Pancreas (tissue), 10 donors: ENCODE measurements at regions not wholly inside any gene's neighbourhood (a gene's known extent, or its start where the extent isn't known, plus 50 kb on each side); places are given as distances from the start of the nearest gene placed in this dataset.

Experiments
- ATAC-seq, 4 donors: fragments of 200-7000 bp; cut with Tn5 transposase; one replicate each; pipeline versions ENCODE4 v1.8.0 to v1.9.1; 2020; ENCODE audit warnings: mild to moderate bottlenecking in 4 of 4, moderate library complexity in 4 of 4
- DNase-seq, 6 donors: peaks; one replicate each; pipeline ENCODE4 v3.0.0-alpha.2; 2020
- FAIRE-seq: peaks from 2 replicates; lab custom pipeline; 2012; peaks lifted over from hg19 to GRCh38; lab: Jason Lieb, UNC
- H3K27ac ChIP-seq, 4 donors: fragments of 200-600 bp; sonication (generic); 1 replicate in 3 of 4; 2 replicates in 1 of 4; pipeline versions ENCODE4 v1.5.0 to v1.8.0; 2020
- H3K27me3 ChIP-seq, 4 donors: fragments of 200-600 bp; one replicate each; pipeline ENCODE4 v1.8.0; 2021
- H3K36me3 ChIP-seq, 3 donors: fragments of 200-600 bp; sonication (generic) in 1 of 3; one replicate each; pipeline versions ENCODE4 v1.5.0 to v1.8.0; 2020 to 2021
- H3K4me1 ChIP-seq, 3 donors: fragments of 200-600 bp; one replicate each; pipeline ENCODE4 v1.8.0; 2021
- H3K4me3 ChIP-seq, 4 donors: fragments of 200-600 bp; sonication (generic) in 2 of 4; one replicate each; pipeline versions ENCODE4 v1.5.0 to v1.8.0; 2020 to 2021
- H3K9me3 ChIP-seq, 4 donors: fragments of 200-600 bp; one replicate each; pipeline ENCODE4 v1.8.0; 2021
- WGBS, 2 donors: extraction: QIAGEN DNeasy Blood & Tissue Kit; methylation state at CpG; one replicate each; pipeline ENCODE4 v1.1.7; 2013; 5-methylcytosine and 5-hydroxymethylcytosine counted together
- intact Hi-C, 3 donors: fragments of 100-400 bp; cut with DNase I; formaldehyde crosslinking; loops; one replicate each; pipeline versions ENCODE4 v1.11.1 to v1.14.2; 2022
- TF ChIP-seq, protein P1 (sequence below), 4 donors: fragments of 200-600 bp; sonication (generic) in 3 of 4; IDR thresholded peaks; one replicate each; pipeline versions ENCODE4 v1.5.0 to v1.8.0; 2021; ENCODE audit warnings: antibody characterized with exemption in 4 of 4
- donor health status: healthy with polysubstance abuse.
- donor health status: DM: no; HTN: no; CAD: no; lungs with moderate emphysema.
- donor health status: DM: no; HTN: no; CAD: no.
- donor health status: control.
- donor health status: control.
- donor health status: Bipolar disorder and iron deficiency.
- donor health status: DM: yes; HTN: yes; CAD: no.
- donor health status: DM: no; HTN: no; CAD: no.
- donor health status: DM: no; HTN: no; CAD: no.
- donor health status: DM: yes; HTN: yes; CAD: no.

DNA sequence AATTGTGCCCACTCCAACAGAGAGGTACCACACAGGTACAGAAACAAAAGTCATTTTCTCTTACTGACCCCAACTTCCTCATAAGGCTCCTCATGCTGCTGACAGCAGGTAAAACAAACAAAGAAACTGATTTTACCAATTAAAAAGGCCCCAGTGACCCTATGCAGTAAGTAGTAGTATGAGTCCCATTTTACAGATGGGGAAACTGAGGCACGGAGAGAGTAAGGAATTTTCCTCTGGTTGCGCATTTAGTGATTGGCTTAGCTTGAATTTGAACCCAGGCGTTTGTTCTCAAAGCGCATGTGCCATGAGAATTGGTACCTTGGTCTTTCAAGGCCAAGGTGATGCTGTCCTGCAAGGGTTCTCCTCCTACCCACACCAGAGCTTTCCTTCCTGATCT, 66.1 kb upstream of the ZBTB40 start:
- DNase-seq = no peak
- Histone ChIP-seq H3K36me3 (no peaks in the 10 kb centered on the region), H3K4me1 (no peaks in the 10 kb centered on the region), H3K27ac (no peak overlapping the region), H3K4me3 (no peak overlapping the region), H3K9me3 (no peaks in the 10 kb centered on the region), H3K27me3 (no peaks in the 10 kb centered on the region)
- ATAC-seq = no peak
- FAIRE-seq = no peak
- TF ChIP-seq, protein P1, sequence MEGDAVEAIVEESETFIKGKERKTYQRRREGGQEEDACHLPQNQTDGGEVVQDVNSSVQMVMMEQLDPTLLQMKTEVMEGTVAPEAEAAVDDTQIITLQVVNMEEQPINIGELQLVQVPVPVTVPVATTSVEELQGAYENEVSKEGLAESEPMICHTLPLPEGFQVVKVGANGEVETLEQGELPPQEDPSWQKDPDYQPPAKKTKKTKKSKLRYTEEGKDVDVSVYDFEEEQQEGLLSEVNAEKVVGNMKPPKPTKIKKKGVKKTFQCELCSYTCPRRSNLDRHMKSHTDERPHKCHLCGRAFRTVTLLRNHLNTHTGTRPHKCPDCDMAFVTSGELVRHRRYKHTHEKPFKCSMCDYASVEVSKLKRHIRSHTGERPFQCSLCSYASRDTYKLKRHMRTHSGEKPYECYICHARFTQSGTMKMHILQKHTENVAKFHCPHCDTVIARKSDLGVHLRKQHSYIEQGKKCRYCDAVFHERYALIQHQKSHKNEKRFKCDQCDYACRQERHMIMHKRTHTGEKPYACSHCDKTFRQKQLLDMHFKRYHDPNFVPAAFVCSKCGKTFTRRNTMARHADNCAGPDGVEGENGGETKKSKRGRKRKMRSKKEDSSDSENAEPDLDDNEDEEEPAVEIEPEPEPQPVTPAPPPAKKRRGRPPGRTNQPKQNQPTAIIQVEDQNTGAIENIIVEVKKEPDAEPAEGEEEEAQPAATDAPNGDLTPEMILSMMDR (IDR thresholded peaks at IDR 0.05) = no peak
- intact Hi-C loops = no loop called here
- WGBS, 2 donors = 47 to 50% methylated on average over 4 of the region's 4 CpGs

DNA sequence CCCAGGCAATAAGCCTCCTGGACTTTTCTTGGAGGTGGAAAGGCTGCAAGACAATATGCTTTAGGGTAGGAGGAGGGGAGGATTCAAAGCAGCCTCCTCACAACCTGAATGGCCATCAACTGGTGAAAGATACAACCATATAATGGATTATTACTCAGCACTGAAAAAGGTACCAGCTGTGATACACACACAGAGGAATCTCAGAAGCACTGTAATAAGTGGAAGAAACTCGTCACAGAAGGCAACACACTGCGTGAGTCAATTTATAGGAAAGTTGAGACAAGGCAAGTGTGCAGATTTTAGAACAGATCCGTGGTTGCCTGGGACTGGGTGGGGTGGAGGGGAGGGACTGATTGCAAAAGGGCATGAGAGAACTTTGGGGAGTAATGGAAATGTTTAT, 64.9 kb upstream of the ZBTB40 start:
- TF ChIP-seq, protein P1 (IDR thresholded peaks at IDR 0.05) = no peak
- intact Hi-C loops = no loop called here
- FAIRE-seq (no peak), ATAC-seq (no peak), DNase-seq (no peak)
- Histone ChIP-seq H3K36me3 (no peaks in the 10 kb centered on the region), H3K9me3 (no peaks in the 10 kb centered on the region), H3K4me3 (no peak overlapping the region), H3K4me1 (no peaks in the 10 kb centered on the region), H3K27me3 (no peaks in the 10 kb centered on the region), H3K27ac (no peak overlapping the region)
- 85 to 91% methylated on average over 3 of the region's 3 CpGs for WGBS, 2 donors

DNA sequence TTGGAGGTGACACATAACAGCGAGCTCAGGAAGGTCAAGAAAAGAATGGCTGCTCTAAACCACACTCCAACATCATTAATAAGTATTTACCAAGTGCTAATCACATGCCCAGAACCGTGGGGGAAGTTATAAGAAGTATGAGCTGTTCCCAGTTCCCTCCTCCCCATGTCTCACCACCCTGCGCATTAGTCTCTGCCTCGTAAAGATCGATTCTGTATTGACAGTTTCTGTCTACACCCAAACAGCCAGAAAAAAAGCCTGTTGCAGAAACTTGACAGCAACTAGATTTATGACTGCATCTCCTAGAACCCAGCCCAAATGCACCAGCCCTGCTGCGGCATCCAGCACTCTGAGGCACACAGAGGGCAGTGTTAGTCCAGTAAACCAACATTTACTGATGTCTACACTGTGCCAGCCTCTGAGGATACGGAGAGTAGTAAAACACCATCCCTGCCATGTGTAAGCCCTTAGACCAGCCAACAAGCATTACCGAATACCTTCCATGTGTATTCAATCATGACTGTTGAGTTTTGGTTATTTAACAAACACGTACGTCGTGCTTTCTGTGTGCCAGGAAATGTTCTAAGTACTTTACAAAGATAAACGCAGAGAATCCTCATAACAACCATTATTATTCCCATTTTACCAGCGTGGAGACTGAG, 63.6 kb upstream of the ZBTB40 start:
- Histone ChIP-seq H3K4me1 (no peaks in the 10 kb centered on the region), H3K4me3 (no peak overlapping the region), H3K27ac (no peak overlapping the region), H3K9me3 (no peaks in the 10 kb centered on the region), H3K27me3 (no peaks in the 10 kb centered on the region), H3K36me3 (no peaks in the 10 kb centered on the region)
- intact Hi-C loops = no loop called here
- DNase-seq (no peak), ATAC-seq (peak in 3 of 4 donors; percentile 19 to 53 (median 42)), FAIRE-seq (no peak)
- WGBS, 2 donors = 43 to 52% methylated on average over 13 of the region's 13 CpGs
- TF ChIP-seq, protein P1 (IDR thresholded peaks at IDR 0.05) = no peak

DNA sequence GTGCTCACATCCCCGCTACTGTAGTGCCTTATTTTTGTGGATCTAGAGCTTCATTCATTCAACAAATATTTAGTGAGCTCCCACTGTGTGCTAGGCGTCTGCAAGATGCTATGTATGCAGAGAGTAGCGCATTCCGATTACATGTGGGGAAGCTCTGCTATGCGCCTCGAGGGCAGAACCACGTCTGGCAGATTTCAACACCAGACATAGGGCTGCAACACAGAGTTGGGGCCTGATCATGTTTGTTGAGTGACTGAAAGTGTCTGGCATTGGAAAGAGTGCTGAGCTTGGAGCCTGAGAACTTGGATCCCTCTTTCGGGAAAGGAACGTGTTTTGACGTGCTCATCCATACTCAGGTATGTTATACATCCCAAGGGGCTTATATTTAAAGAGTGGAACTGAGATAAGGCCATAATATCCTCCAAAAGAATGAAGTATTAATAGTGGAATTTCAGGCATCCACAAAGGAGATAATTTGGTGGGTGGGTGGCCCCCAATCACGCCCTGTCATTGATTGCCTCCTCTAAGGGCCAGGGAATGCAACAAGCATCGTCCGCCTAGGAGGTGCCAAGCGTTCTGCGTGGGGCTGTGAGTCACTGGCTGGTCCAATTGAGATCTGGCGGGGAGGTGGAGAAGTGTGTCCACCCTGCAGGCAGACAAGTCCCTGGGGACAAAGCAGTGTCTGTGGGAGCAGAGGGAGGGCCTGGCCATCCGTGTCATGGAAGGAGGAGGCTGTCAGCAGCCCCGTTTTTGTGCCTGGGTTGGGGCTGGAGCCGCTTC, 62.8 kb upstream of the ZBTB40 start:
- 78 to 80% methylated on average over 19 of the region's 19 CpGs for WGBS, 2 donors
- H3K36me3 ChIP-seq = no peaks in the 10 kb centered on the region
- DNase-seq (no peak), FAIRE-seq (no peak), ATAC-seq (peak in 1 of 4 donors; percentile 37)
- no peaks in the 10 kb centered on the region for H3K4me1 ChIP-seq
- no peaks in the 10 kb centered on the region for H3K27me3 ChIP-seq
- no peak overlapping the region for H3K4me3 ChIP-seq
- no peak overlapping the region for H3K27ac ChIP-seq
- intact Hi-C loops = no loop called here
- TF ChIP-seq, protein P1 (IDR thresholded peaks at IDR 0.05) = no peak
- no peaks in the 10 kb centered on the region for H3K9me3 ChIP-seq

DNA sequence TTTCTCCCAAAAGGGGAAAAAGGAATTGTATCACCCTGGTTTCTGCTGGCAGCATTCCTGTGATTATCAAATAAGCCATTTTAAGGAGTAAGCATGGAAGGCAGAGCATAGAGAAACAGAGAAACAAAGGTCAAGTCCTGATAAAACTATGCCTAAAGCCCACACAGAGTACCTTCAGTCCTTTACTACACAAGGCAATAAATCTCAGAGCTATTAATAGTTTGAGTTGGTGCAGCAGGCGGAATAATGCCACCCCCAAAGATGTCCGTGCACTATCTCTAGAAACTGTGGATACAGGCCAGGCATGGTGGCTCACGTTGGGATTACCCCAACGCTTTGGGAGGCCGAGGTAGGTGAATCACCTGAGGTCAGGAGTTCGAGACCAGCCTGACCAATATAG, 58.1 kb upstream of the ZBTB40 start:
- no peaks in the 10 kb centered on the region for H3K9me3 ChIP-seq
- no peaks in the 10 kb centered on the region for H3K4me1 ChIP-seq
- no peak overlapping the region for H3K4me3 ChIP-seq
- no peak for FAIRE-seq
- 77 to 87% methylated on average over 6 of the region's 6 CpGs for WGBS, 2 donors
- H3K27ac ChIP-seq = no peak overlapping the region
- intact Hi-C loops = no loop called here
- TF ChIP-seq, protein P1 (IDR thresholded peaks at IDR 0.05) = no peak
- no peaks in the 10 kb centered on the region for H3K27me3 ChIP-seq
- no peak for DNase-seq
- ATAC-seq = no peak
- H3K36me3 ChIP-seq = no peaks in the 10 kb centered on the region
